GM12878 (cell line): ENCODE measurements at regions not wholly inside any gene's neighbourhood (a gene's known extent, or its start where the extent isn't known, plus 50 kb on each side); places are given as distances from the start of the nearest gene placed in this dataset.

ENCODE experiments used
- BHLHE40 ChIP-seq, 2 experiments: fragments of 450-650 bp in 1 of 2; IDR thresholded peaks; 2 replicates each; pipeline ENCODE4 v1.6.1; 2011 to 2017; ENCODE audit warnings: low read depth in 2 of 2, borderline replicate concordance in 1 of 2, improper control_type of control experiment in 1 of 2, low read length in 1 of 2, mild to moderate bottlenecking in 1 of 2
- KLF5 ChIP-seq: fragments of 450-650 bp; IDR thresholded peaks from 2 replicates; pipeline ENCODE4 v1.6.1; 2014; ENCODE audit warnings: mild to moderate bottlenecking; ENCODE audit not compliant: partially characterized antibody
- NFIC ChIP-seq: IDR thresholded peaks from 2 replicates; pipeline ENCODE4 v1.6.1; 2012; ENCODE audit warnings: low read depth, mild to moderate bottlenecking, inconsistent platforms, low read length, moderate library complexity
- RB1 ChIP-seq: fragments of 450-650 bp; formaldehyde crosslinking; IDR thresholded peaks from 2 replicates; pipeline ENCODE4 v1.6.1; 2017; ENCODE audit warnings: mild to moderate bottlenecking, borderline replicate concordance
- SMAD1 ChIP-seq: fragments of 450-650 bp; IDR thresholded peaks from 2 replicates; pipeline ENCODE4 v1.6.1; 2018; ENCODE audit warnings: mild to moderate bottlenecking, low read depth; ENCODE audit not compliant: partially characterized antibody
- STAT3 ChIP-seq: IDR thresholded peaks from 2 replicates; pipeline ENCODE4 v1.6.1; 2011; ENCODE audit warnings: low read depth, low read length, improper control_type of control experiment
- TF ChIP-seq, protein P1 (sequence below): fragments of 150-350 bp; IDR thresholded peaks from 2 replicates; pipeline ENCODE4 v1.6.1; 2016; ENCODE audit warnings: low read depth, low read length

DNA sequence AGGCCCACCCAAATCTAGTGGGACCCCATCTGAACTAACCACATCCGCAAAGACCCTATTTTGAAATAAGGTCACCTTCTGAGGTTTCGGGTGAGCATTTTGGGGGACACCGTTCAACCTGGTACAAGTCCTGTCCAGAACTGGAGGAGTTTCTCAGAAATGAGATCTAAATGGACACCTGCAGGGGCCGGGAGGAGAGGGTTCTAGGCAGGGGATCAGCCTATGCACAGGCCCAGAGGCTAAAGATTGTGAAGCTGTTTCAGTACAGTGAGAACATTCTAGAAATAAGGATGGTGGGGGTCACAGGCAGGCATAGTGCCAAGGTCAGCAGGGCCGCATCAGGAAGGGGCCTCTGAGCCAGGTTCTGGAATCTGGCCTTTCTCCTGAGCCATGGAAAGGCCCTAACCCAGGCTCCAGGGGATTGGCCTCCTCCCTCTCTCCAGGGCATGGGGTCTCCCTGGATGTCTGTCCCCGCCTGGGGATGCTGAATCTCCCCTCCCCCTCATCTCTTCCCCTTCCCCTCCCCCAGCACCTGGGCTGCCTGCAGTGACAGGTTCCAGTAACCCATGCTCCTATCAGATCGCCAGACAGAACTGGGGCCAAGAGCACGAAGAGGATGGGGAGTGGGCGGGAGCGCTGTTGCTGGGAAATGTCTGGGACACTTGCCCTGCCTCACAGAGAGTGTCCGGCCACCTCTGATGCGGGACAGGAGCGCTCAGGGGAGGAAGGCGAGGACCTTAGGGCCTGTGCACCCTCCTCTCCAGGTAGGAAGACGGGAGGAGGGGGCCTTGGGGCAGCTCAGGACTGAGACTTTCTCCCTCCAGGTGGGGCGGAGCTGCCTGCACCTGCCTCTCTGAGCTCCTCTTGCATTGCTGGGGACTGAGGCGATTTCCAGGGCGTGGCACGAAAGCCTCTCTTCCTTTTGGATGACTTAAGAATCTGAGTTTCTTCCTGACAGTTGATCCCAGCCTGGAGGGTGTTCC, 321.4 kb upstream of the TNRC6C start (continued):
- TF ChIP-seq, protein P1, sequence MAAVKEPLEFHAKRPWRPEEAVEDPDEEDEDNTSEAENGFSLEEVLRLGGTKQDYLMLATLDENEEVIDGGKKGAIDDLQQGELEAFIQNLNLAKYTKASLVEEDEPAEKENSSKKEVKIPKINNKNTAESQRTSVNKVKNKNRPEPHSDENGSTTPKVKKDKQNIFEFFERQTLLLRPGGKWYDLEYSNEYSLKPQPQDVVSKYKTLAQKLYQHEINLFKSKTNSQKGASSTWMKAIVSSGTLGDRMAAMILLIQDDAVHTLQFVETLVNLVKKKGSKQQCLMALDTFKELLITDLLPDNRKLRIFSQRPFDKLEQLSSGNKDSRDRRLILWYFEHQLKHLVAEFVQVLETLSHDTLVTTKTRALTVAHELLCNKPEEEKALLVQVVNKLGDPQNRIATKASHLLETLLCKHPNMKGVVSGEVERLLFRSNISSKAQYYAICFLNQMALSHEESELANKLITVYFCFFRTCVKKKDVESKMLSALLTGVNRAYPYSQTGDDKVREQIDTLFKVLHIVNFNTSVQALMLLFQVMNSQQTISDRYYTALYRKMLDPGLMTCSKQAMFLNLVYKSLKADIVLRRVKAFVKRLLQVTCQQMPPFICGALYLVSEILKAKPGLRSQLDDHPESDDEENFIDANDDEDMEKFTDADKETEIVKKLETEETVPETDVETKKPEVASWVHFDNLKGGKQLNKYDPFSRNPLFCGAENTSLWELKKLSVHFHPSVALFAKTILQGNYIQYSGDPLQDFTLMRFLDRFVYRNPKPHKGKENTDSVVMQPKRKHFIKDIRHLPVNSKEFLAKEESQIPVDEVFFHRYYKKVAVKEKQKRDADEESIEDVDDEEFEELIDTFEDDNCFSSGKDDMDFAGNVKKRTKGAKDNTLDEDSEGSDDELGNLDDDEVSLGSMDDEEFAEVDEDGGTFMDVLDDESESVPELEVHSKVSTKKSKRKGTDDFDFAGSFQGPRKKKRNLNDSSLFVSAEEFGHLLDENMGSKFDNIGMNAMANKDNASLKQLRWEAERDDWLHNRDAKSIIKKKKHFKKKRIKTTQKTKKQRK: no peak
- no peak for TF ChIP-seq NFIC
- no peak for TF ChIP-seq RB1
- no peak for TF ChIP-seq KLF5
- TF ChIP-seq STAT3: no peak
- no peak for TF ChIP-seq BHLHE40 (IDR thresholded peaks at IDR 0.05; ENCODE audit: borderline replicate concordance in 1 of 2, low read depth in 2 of 2, low read length in 1 of 2)
- no peak for TF ChIP-seq SMAD1
